ENCODE measurements at regions not wholly inside any gene's neighbourhood (a gene's known extent, or its start where the extent isn't known, plus 50 kb on each side); places are given as distances from the start of the nearest gene placed in this dataset.

DNA sequence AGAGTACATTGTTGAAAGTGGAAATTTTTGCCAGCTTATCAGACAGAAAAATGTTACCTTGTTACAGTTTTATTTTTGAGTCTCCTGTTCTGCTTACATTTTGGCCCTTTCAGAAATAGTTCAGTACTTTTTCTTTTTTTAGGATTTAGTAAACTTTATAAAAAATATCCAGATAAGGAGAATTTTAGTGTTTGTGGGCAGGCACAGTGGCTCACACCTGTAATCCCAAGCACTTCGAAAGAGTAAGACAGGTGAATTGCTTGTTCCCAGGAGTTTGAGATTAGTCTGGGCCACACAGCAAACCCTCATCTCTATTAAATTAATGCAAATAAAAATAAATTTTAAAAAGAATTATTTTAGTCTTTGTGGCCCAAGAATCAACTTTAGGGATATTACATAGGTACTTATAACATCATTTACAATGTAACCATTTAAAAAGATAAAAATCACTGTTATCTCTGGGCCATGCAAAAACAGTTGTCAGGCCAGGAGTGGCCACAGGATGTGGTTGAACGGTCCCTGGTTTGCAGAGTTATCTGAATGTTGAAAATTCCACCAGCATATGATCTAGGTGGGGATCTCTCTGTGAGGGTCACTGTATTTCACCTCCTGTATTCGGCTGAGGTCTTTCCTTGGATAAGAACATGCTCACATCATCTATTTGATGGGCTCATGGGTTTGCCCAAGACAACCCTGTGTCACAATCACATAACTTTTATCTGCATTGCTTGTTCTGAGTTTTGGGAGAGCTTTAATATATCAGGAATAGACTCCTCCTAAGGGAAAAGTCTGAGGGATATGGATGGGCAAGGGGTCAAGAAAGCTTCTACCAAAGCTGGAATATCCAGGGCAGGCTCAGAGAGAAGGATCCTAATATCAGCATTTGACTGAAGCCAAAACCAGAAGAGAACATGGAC is 91.5 kb downstream of the GGTLC2 start:
- intact Hi-C loops (cut with micrococcal nuclease), result no loop called here
- Histone ChIP-seq H3K4me2 (replicated peaks; ENCODE audit: low read depth, low read length, poor library complexity, severe bottlenecking) (no peak overlapping the region), H3K36me3 (replicated peaks in 1 of 2; ENCODE audit: control extremely low read depth in 1 of 2, control insufficient read depth in 1 of 2, extremely low read depth in 1 of 2, insufficient read depth in 2 of 2, low read length in 1 of 2) (no peaks in the 10 kb centered on the region), H3K9me3 (ENCODE audit: control extremely low read depth in 1 of 3, control insufficient read depth in 2 of 3, insufficient read depth in 1 of 3, low read length in 2 of 3) (peaks cover 0 to 13% (median 0%) of the 10 kb centered on the region in 3 donors), H3K9ac (ENCODE audit: low read length) (no peak overlapping the region), H4K20me1 (ENCODE audit: control insufficient read depth, insufficient read depth, low read length, poor library complexity, severe bottlenecking) (no peaks in the 10 kb centered on the region), H3K4me3 (ENCODE audit: control extremely low read depth in 1 of 5, extremely low read depth in 1 of 5, insufficient read depth in 1 of 5, low read depth in 2 of 5, low read length in 4 of 5) (no peak overlapping the region), H3K27me3 (replicated peaks in 1 of 4; ENCODE audit: control extremely low read depth in 1 of 4, control insufficient read depth in 3 of 4, insufficient read depth in 4 of 4, low read length in 3 of 4) (peaks cover 0 to 6% (median 2%) of the 10 kb centered on the region in 4 experiments), H3K79me2 (ENCODE audit: control insufficient read depth, insufficient read depth, low read length) (no peaks in the 10 kb centered on the region), H3K4me1 (ENCODE audit: control insufficient read depth in 2 of 2, insufficient read depth in 2 of 2, low read length in 2 of 2) (no peaks in the 10 kb centered on the region), H3K27ac (ENCODE audit: low read length in 2 of 2) (no peak overlapping the region), H2AFZ (ENCODE audit: insufficient read depth, low read depth, low read length, poor library complexity, severe bottlenecking) (no peak overlapping the region)
- TF ChIP-seq EZH2 (IDR thresholded peaks at IDR 0.05; ENCODE audit: borderline replicate concordance, insufficient read depth, low read depth, low read length, poor library complexity, severe bottlenecking), result no peak
- TF ChIP-seq CTCF (IDR thresholded peaks at IDR 0.05), result no peak
- Mint-ChIP-seq H3K27ac (no peak overlapping the region), H3K9me3 (ENCODE audit: insufficient read depth) (no peaks in the 10 kb centered on the region), H3K27me3 (peaks cover 27% of the 10 kb centered on the region), H3K4me1 (no peaks in the 10 kb centered on the region), H3K4me3 (no peak overlapping the region)
- ChIA-PET CTCF (interaction anchor here (0.8 to 1.9 kb wide), 4 partner anchors 9 to 18 kb away, joined by 3 to 9 read pairs (median 3); no protein-coding TSS in a partner anchor), POLR2A (no interaction called here)
- DNase-seq, result no peak
- 13% methylated on average over 1 of the region's 3 CpGs for WGBS (ENCODE audit: insufficient coverage)
- ATAC-seq (ENCODE audit: low read depth), result no peak

GRCh38 chr22:22737590-22737989 is 93.2 kb downstream of the GGTLC2 start:
- POLR2A ChIA-PET, result no interaction called here
- Histone ChIP-seq H3K27ac (ENCODE audit: low read length in 2 of 2) (no peak overlapping the region), H3K79me2 (ENCODE audit: control insufficient read depth, insufficient read depth, low read length) (no peaks in the 10 kb centered on the region), H3K27me3 (replicated peaks in 1 of 4; ENCODE audit: control extremely low read depth in 1 of 4, control insufficient read depth in 3 of 4, insufficient read depth in 4 of 4, low read length in 3 of 4) (peaks cover 0 to 6% (median 2%) of the 10 kb centered on the region in 4 experiments), H3K4me2 (replicated peaks; ENCODE audit: low read depth, low read length, poor library complexity, severe bottlenecking) (no peak overlapping the region), H3K4me3 (ENCODE audit: control extremely low read depth in 1 of 5, extremely low read depth in 1 of 5, insufficient read depth in 1 of 5, low read depth in 2 of 5, low read length in 4 of 5) (no peak overlapping the region), H4K20me1 (ENCODE audit: control insufficient read depth, insufficient read depth, low read length, poor library complexity, severe bottlenecking) (no peaks in the 10 kb centered on the region), H3K4me1 (ENCODE audit: control insufficient read depth in 2 of 2, insufficient read depth in 2 of 2, low read length in 2 of 2) (no peaks in the 10 kb centered on the region), H3K36me3 (replicated peaks in 1 of 2; ENCODE audit: control extremely low read depth in 1 of 2, control insufficient read depth in 1 of 2, extremely low read depth in 1 of 2, insufficient read depth in 2 of 2, low read length in 1 of 2) (no peaks in the 10 kb centered on the region), H2AFZ (ENCODE audit: insufficient read depth, low read depth, low read length, poor library complexity, severe bottlenecking) (no peak overlapping the region), H3K9me3 (ENCODE audit: control extremely low read depth in 1 of 3, control insufficient read depth in 2 of 3, insufficient read depth in 1 of 3, low read length in 2 of 3) (peaks cover 0 to 7% (median 0%) of the 10 kb centered on the region in 3 donors), H3K9ac (ENCODE audit: low read length) (no peak overlapping the region)
- CTCF ChIA-PET, result no interaction called here
- WGBS (ENCODE audit: insufficient coverage), result no CpG with 5 or more reads among the region's 2 CpGs
- no peak overlapping the region for H3K27ac Mint-ChIP-seq
- DNase-seq (no peak), ATAC-seq (ENCODE audit: low read depth) (no peak)
- peaks cover under 1% of the 10 kb centered on the region for H3K4me1 Mint-ChIP-seq
- intact Hi-C loops (cut with micrococcal nuclease), result loop anchor here (1.0 kb wide), 1 partner anchor 65 kb away; no protein-coding TSS in a partner anchor
- H3K27me3 Mint-ChIP-seq, result peaks cover 30% of the 10 kb centered on the region
- no peak overlapping the region for H3K4me3 Mint-ChIP-seq
- H3K9me3 Mint-ChIP-seq (ENCODE audit: insufficient read depth), result no peaks in the 10 kb centered on the region
- TF ChIP-seq CTCF (IDR thresholded peaks at IDR 0.05), result no peak
